A673 (cell line): ENCODE measurements at regions not wholly inside any gene's neighbourhood (a gene's known extent, or its start where the extent isn't known, plus 50 kb on each side); places are given as distances from the start of the nearest gene placed in this dataset.

Experiments
- CTCF ChIP-seq: fragments of 300-800, 200-600 bp; sonication (generic); conservative IDR thresholded peaks from 2 replicates; pipeline ENCODE4 v1.5.1; 2017; ENCODE audit warnings: low read depth, mild to moderate bottlenecking, antibody characterized with exemption, low read length, moderate library complexity, mixed read lengths
- EZH2 ChIP-seq: fragments of 200-600 bp; sonication (generic); IDR thresholded peaks from 2 replicates; pipeline ENCODE4 v1.6.1; 2017; ENCODE audit warnings: borderline replicate concordance, low read depth, mild to moderate bottlenecking, mixed read lengths, antibody characterized with exemption, low read length; ENCODE audit not compliant: poor library complexity, severe bottlenecking

GRCh38 chr14:39554576-39554975 is 122.3 kb upstream of the FBXO33 start:
- TF ChIP-seq CTCF = no peak
- no peak for TF ChIP-seq EZH2
